VCaP (cell line): ENCODE measurements at regions not wholly inside any gene's neighbourhood (a gene's known extent, or its start where the extent isn't known, plus 50 kb on each side); places are given as distances from the start of the nearest gene placed in this dataset.
"Not testable (repeated sequence)": the region's sequence is repeated elsewhere in the genome, so short reads cannot be mapped to it uniquely, and the experiment has no call there.

Experiments used
- H3K27ac ChIP-seq: fragments of 450-650 bp; 2 replicates; pipeline ENCODE4 v1.5.1; 2017
- CTCF ChIP-seq: fragments of 450-650 bp; conservative IDR thresholded peaks from 2 replicates; pipeline ENCODE4 v1.5.1; 2017; ENCODE audit warnings: mild to moderate bottlenecking, moderate library complexity

DNA sequence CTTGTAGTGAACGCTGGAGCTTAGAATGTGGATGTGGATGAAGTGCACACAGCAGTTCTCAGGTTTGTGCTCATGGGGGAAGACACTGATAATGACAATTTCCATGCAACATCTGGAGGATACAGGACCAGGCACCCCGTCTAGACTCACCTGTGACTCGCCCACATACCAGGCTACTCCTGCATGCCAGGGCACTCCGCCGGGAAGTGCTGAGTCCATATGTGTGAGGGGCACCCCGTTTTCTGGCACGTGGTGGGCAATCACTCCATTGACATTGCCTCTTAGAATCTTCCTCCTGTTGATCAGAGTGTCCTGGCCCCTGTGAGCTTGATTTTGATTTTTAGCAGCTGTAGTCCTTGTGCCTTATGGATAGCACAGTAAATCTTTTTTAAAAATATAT is 90.9 kb upstream of the LRPAP1 start:
- no peak for TF ChIP-seq CTCF

DNA sequence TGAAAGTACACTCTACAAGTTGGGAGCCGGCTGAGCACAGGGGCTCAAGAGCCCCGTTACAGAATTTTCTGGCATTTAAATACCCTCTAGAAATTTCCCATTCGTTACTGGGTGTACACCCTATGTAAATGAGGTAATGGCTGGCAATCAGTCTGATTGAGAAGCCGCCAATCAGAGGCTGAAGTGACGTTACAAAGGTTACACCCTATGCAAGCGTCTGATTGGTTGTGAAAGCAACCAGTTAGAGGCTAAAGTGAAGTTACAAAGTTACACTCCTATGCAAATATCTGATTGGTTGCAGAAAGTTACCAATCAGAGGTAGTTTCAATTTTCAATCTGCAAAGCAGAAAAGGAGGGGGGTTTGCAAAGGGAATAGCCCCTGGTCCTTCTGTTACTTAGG is 88.1 kb upstream of the LRPAP1 start:
- not testable (repeated sequence) for H3K27ac ChIP-seq

More for the DNA sequence above, 90.9 kb upstream of the LRPAP1 start:
- H3K27ac ChIP-seq = no peak overlapping the region

DNA sequence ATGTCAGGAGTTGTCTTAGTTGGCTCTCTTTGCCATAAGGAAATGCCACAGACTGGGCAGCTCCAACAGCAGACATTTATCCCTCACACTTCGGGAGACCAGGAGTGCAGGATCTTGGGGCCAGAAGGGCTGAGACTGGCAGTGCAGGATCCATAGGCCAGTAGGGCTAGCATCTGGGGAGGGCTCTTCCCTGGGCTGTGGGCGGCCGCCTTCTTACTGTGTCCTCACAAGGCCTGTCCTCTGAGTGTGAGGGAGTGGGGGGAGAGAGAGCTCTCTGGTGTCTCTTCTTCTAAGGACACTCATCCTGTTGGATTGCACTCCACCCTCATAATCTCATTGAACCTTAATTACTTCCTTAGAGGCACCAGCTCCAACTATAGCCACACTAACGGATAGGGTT is 87.5 kb upstream of the LRPAP1 start:
- not testable (repeated sequence) for H3K27ac ChIP-seq

GRCh38 chr4:3618341-3618740 is 86.1 kb upstream of the LRPAP1 start:
- not testable (repeated sequence) for H3K27ac ChIP-seq

DNA sequence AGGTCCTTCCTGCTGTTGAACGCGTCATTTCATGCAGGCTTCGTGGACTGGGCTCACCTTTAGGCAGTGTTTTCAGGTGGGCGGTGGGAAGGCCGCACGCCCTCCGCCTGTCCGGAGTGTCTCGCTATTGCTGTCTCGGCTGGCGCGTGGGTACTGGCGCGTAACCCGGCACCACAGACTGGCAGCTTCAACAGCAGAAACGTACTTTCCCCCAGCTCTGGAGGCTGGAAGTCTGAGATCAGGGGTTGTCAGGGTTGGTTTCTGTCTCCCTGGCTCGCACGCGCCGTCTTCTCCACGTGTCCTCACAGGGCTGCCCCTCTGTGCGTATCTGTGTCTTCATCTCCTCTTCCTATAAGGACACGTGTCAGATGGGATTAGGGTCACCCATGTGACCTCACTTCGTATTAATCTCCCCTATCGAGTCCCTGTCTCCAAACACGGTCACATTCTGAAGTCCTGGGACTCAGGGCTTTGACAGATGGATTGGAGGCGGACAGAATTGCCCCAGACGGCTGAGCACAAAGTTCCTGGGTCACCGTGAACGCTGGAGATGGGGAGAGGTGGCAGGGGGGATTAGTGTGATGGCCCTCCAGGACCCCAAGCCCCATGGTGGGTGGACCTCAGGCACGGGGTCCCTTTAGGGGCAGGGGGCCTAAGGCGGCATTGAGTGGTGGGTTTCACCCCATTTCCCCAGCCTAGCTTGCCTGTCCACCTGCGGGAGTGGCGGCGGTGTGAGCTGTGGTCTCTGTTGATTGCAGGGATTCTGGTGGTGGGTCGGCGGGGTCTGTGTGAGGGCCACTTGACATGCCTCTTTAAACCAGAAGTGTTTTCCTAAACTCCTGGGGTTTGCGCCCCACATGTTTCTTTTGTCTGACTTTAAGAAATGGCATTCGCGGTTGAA is 83.4 kb upstream of the LRPAP1 start:
- H3K27ac ChIP-seq = no peak overlapping the region; the same call in 1 of the 2 replicates
- TF ChIP-seq CTCF = no peak

DNA sequence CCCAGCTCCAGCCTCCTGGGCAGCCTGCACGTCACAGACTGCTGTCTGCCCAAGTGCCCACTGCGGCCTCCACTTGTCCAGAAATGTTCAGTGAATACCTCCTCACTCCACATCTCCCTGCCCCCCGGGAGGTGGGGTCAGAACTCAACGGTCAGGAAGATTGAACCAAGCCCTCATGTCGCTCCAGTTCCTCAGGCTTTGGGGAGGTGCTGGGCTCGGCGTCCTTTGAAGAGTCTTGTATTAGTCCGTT is 82.4 kb upstream of the LRPAP1 start:
- no peak for TF ChIP-seq CTCF
- peak overlapping the region; percentile 74 for H3K27ac ChIP-seq

DNA sequence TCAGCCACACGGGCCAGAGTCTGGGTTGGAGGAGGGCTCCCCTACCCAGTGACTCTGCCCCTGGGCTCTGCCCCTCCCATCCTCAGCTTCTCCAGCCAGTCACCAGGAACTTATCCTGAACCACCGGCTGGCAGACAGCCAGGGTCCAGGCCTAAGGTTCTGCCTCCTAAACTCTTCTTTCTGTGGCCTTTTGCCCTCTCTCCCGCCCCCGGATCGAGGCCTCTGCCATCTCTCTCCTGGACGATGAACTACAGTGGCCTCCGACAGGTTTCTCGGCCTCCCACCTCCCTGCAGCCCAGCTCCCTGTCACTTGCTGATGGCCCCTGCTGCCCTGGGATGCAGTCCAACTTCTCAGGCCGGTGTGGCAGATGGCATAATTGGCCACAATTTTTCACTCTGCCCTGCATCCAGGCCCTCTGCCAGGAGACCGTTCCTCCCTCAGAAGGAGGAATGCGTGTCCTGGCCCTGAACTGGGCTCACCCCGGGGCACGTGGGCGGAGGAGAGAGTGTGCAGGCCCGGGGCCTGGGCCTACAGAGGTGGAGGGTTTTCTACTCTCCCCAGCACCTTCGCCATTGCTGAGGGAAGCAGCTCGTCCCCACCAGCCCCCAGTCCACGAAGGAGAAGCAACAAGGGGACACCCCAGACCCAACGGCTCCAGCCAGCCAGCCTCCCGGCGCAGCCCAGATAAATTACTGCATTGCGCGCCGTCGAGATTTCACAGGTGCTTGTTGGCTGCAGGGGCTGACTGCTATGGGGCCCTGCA is 81.9 kb upstream of the LRPAP1 start:
- TF ChIP-seq CTCF = no peak
- H3K27ac ChIP-seq = peak overlapping the region; percentile 74

GRCh38 chr4:3612934-3613333 is 80.7 kb upstream of the LRPAP1 start:
- H3K27ac ChIP-seq = no peak overlapping the region; the same call in 1 of the 2 replicates
- no peak for TF ChIP-seq CTCF

- no peak overlapping the region for H3K27ac ChIP-seq
- TF ChIP-seq CTCF = no peak
Measured at GRCh38 chr4:3612281-3612680, 80.1 kb upstream of the LRPAP1 start.
